Fibroblast of lung (primary cell): ENCODE measurements at regions not wholly inside any gene's neighbourhood (a gene's known extent, or its start where the extent isn't known, plus 50 kb on each side); places are given as distances from the start of the nearest gene placed in this dataset.

Experiments
- DNase-seq, 2 donors: peaks; one replicate each; pipeline versions ENCODE4 v3.0.0 to v3.0.0-alpha.2; 2010; ENCODE audit warnings: low read depth in 2 of 2
- H2AFZ ChIP-seq: 2 replicates; pipeline ENCODE4 v1.5.1; 2012; ENCODE audit warnings: low read length, control low read depth, inconsistent platforms
- H3K27ac ChIP-seq: 2 replicates; pipeline ENCODE4 v1.5.1; 2011; ENCODE audit warnings: low read length, control low read depth; ENCODE audit not compliant: insufficient read depth
- H3K27me3 ChIP-seq: 2 replicates; pipeline ENCODE4 v1.5.1; 2011; ENCODE audit warnings: mild to moderate bottlenecking, low read length; ENCODE audit not compliant: control insufficient read depth, insufficient read depth
- H3K36me3 ChIP-seq: 2 replicates; pipeline ENCODE4 v1.5.1; 2011; ENCODE audit warnings: low read length; ENCODE audit not compliant: control insufficient read depth, insufficient read depth
- H3K4me1 ChIP-seq: 2 replicates; pipeline ENCODE4 v1.5.1; 2011; ENCODE audit warnings: low read length; ENCODE audit not compliant: control insufficient read depth, insufficient read depth; ENCODE audit errors: extremely low read depth
- H3K4me2 ChIP-seq: 2 replicates; pipeline ENCODE4 v1.5.1; 2011; ENCODE audit warnings: low read length, control low read depth; ENCODE audit not compliant: insufficient read depth; ENCODE audit errors: extremely low read depth
- H3K4me3 ChIP-seq, 4 experiments: fragments of 200-600 bp in 1 of 4; sonication (generic) in 1 of 4; replicated peaks in 1 of 4; 2 replicates each; pipeline ENCODE4 v1.5.1; 2011 to 2016; ENCODE audit warnings: low read length in 4 of 4, low read depth in 3 of 4, mild to moderate bottlenecking in 3 of 4, control low read depth in 2 of 4, inconsistent platforms in 1 of 4, mixed read lengths in 1 of 4; ENCODE audit not compliant: insufficient read depth in 1 of 4; ENCODE audit errors: control extremely low read depth in 1 of 4
- H3K79me2 ChIP-seq: 2 replicates; pipeline ENCODE4 v1.5.1; 2012; ENCODE audit warnings: mild to moderate bottlenecking, low read length, inconsistent platforms; ENCODE audit not compliant: control insufficient read depth, insufficient read depth
- H3K9ac ChIP-seq: 2 replicates; pipeline ENCODE4 v1.5.1; 2011; ENCODE audit warnings: mild to moderate bottlenecking, low read length, control low read depth; ENCODE audit not compliant: insufficient read depth
- H3K9me3 ChIP-seq: 2 replicates; pipeline ENCODE4 v1.5.1; 2012; ENCODE audit warnings: low read depth, low read length; ENCODE audit not compliant: control insufficient read depth, insufficient read depth
- H4K20me1 ChIP-seq: 2 replicates; pipeline ENCODE4 v1.5.1; 2011; ENCODE audit warnings: low read length; ENCODE audit not compliant: control insufficient read depth, insufficient read depth; ENCODE audit errors: extremely low read depth
- EZH2 ChIP-seq: IDR thresholded peaks from 2 replicates; pipeline ENCODE4 v1.5.1; 2012; ENCODE audit warnings: low read length, control low read depth, mild to moderate bottlenecking; ENCODE audit errors: missing control alignments
- TF ChIP-seq, protein P1 (sequence below), 2 donors: IDR thresholded peaks in 1 of 2; conservative IDR thresholded peaks in 1 of 2; 1 replicate in 1 of 2; 2 replicates in 1 of 2; pipeline ENCODE4 v1.5.1; 2011 to 2012; ENCODE audit warnings: low read length in 2 of 2, control low read depth in 1 of 2, inconsistent platforms in 1 of 2, low read depth in 1 of 2, mild to moderate bottlenecking in 1 of 2

DNA sequence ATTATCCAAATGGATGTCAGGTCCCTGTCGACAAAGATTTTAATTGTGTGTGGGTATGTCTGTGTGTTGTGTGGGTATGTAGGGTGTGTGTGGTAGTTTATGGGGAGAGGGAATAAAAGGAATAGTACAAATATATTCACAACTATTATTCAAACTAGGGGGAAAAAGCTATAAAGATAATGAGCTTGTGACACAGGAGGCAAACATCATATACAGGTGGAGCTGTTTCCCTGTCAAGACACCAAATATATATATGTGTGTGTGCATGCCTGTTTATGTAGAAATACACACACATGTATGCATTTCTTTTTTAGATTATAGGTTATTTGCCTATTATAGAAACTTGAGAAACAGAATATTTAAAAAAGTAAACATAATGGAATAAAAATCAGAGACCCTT is 108.7 kb downstream of the CD47 start:
- no peak overlapping the region for H3K27ac ChIP-seq
- H3K9ac ChIP-seq, result no peak overlapping the region
- DNase-seq, result no peak
- no peaks in the 10 kb centered on the region for H3K9me3 ChIP-seq
- peaks cover 2% of the 10 kb centered on the region for H3K4me1 ChIP-seq
- no peaks in the 10 kb centered on the region for H3K79me2 ChIP-seq
- TF ChIP-seq, protein P1, sequence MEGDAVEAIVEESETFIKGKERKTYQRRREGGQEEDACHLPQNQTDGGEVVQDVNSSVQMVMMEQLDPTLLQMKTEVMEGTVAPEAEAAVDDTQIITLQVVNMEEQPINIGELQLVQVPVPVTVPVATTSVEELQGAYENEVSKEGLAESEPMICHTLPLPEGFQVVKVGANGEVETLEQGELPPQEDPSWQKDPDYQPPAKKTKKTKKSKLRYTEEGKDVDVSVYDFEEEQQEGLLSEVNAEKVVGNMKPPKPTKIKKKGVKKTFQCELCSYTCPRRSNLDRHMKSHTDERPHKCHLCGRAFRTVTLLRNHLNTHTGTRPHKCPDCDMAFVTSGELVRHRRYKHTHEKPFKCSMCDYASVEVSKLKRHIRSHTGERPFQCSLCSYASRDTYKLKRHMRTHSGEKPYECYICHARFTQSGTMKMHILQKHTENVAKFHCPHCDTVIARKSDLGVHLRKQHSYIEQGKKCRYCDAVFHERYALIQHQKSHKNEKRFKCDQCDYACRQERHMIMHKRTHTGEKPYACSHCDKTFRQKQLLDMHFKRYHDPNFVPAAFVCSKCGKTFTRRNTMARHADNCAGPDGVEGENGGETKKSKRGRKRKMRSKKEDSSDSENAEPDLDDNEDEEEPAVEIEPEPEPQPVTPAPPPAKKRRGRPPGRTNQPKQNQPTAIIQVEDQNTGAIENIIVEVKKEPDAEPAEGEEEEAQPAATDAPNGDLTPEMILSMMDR (conservative IDR thresholded peaks at IDR 0.05 in 1 of 2, IDR thresholded peaks at IDR 0.05 in 1 of 2; ENCODE audit: low read depth in 1 of 2, low read length in 2 of 2), result no peak
- TF ChIP-seq EZH2, result no peak
- no peaks in the 10 kb centered on the region for H3K36me3 ChIP-seq
- no peak overlapping the region for H3K4me2 ChIP-seq
- H2AFZ ChIP-seq, result peak overlapping the region; percentile 61
- H4K20me1 ChIP-seq, result no peaks in the 10 kb centered on the region
- no peaks in the 10 kb centered on the region for H3K27me3 ChIP-seq
- no peak overlapping the region for H3K4me3 ChIP-seq

DNA sequence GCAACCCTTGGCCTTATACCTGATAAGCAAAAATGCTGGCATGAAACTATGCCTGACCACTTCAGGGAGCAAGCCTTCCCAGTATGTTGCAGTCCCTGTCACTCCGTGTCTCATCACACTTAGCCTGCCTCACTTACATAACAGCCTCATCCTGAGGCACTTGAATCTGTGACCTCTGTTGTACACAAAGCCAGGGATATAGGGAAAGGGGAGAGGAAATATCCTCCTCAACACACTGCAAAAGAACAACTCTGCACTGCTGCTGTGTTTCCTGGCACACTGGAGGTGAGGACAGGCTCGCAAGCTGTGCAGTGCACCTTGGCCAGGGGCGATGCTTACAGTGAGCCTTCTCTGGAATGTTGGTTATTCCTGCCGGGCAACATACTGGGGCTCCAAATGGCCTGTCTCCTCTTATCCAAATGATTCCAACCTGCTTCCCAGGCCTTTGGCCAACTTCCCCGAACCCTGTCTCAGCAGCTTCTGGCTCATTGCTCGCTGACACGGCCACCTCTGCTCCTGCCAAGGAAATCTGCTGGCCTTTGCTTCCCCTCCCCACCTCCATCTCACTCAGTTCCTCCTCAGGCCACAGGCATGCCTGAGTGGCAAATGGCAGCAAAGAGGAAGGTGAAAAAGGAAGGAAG is 109.2 kb downstream of the CD47 start:
- Histone ChIP-seq H3K27me3 (no peaks in the 10 kb centered on the region), H3K4me1 (peaks cover 2% of the 10 kb centered on the region), H3K9me3 (no peaks in the 10 kb centered on the region), H3K27ac (no peak overlapping the region), H3K36me3 (no peaks in the 10 kb centered on the region), H3K4me3 (no peak overlapping the region), H2AFZ (peak overlapping the region; percentile 61), H4K20me1 (no peaks in the 10 kb centered on the region), H3K79me2 (no peaks in the 10 kb centered on the region), H3K9ac (no peak overlapping the region), H3K4me2 (no peak overlapping the region)
- DNase-seq, result no peak
- TF ChIP-seq, protein P1 (conservative IDR thresholded peaks at IDR 0.05 in 1 of 2, IDR thresholded peaks at IDR 0.05 in 1 of 2; ENCODE audit: low read depth in 1 of 2, low read length in 2 of 2), result no peak
- TF ChIP-seq EZH2, result no peak

DNA sequence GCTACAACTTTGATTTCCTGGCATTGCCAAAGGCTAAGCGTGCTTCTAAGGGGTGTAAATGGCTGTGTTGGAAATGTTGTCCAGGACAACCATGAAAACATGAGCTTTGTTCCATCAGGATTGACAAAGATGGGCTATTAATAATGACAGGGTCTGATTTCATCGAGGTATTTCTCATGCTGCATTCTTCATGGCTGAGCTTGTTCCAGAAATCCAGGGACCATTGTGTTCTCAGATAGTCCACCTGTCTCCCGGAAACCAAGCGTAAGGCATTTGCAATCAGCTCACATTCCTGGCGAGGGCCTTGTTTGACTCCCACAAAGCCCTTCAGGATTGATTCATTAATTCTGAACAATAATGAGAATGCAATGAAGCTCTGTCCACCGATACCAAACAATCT is 111.3 kb downstream of the CD47 start:
- H3K4me3 ChIP-seq, result no peak overlapping the region
- H3K4me2 ChIP-seq, result no peak overlapping the region
- no peaks in the 10 kb centered on the region for H3K79me2 ChIP-seq
- no peak overlapping the region for H3K27ac ChIP-seq
- no peak overlapping the region for H2AFZ ChIP-seq
- no peaks in the 10 kb centered on the region for H3K9me3 ChIP-seq
- H3K36me3 ChIP-seq, result no peaks in the 10 kb centered on the region
- no peak for DNase-seq
- TF ChIP-seq, protein P1 (conservative IDR thresholded peaks at IDR 0.05 in 1 of 2, IDR thresholded peaks at IDR 0.05 in 1 of 2; ENCODE audit: low read depth in 1 of 2, low read length in 2 of 2), result no peak
- TF ChIP-seq EZH2, result no peak
- H3K27me3 ChIP-seq, result no peaks in the 10 kb centered on the region
- peaks cover 2% of the 10 kb centered on the region for H3K4me1 ChIP-seq
- H3K9ac ChIP-seq, result no peak overlapping the region
- H4K20me1 ChIP-seq, result no peaks in the 10 kb centered on the region
